WTC11 (cell line): ENCODE measurements at regions not wholly inside any gene's neighbourhood (a gene's known extent, or its start where the extent isn't known, plus 50 kb on each side); places are given as distances from the start of the nearest gene placed in this dataset.

Experiments
- ATAC-seq: fragments of 200-7000 bp; cut with Tn5 transposase; 2 replicates; pipeline ENCODE4 v1.10.0; 2021; ENCODE audit warnings: mild to moderate bottlenecking, moderate library complexity
- CTCF ChIA-PET: fragments of 300-600 bp; sonication (Branson Sonifier 250); formaldehyde crosslinking; loops from one replicate; lab custom pipeline; 2021; ENCODE audit warnings: antibody characterized with exemption; lab: Charles Lee
- POLR2A ChIA-PET: fragments of 350-600 bp; sonication (Branson Sonifier 250); formaldehyde crosslinking; loops from one replicate; lab custom pipeline; 2021; ENCODE audit warnings: antibody characterized with exemption; lab: Charles Lee
- DNase-seq: peaks from one replicate; pipeline ENCODE4 v3.0.0; 2021; ENCODE audit warnings: low spot score
- H3K27ac Mint-ChIP-seq: 2 replicates; pipeline ENCODE4 v1.8.0; 2021; ENCODE audit warnings: mixed read lengths
- H3K27me3 Mint-ChIP-seq: 2 replicates; pipeline ENCODE4 v1.8.0; 2021; ENCODE audit warnings: low read depth, mild to moderate bottlenecking, moderate library complexity, mixed read lengths
- H3K36me3 Mint-ChIP-seq: 2 replicates; pipeline ENCODE4 v1.8.0; 2021; ENCODE audit warnings: mixed read lengths
- H3K4me1 Mint-ChIP-seq: 2 replicates; pipeline ENCODE4 v1.8.0; 2022; ENCODE audit warnings: mixed read lengths
- H3K4me3 Mint-ChIP-seq: 2 replicates; pipeline ENCODE4 v1.8.0; 2021; ENCODE audit warnings: mild to moderate bottlenecking, moderate library complexity, mixed read lengths
- H3K9me3 Mint-ChIP-seq: 2 replicates; pipeline ENCODE4 v1.8.0; 2021; ENCODE audit warnings: mixed read lengths
- CREM ChIP-seq: sonication (generic); formaldehyde crosslinking; IDR thresholded peaks from 2 replicates; pipeline ENCODE4 v1.8.1; 2022; ENCODE audit warnings: mild to moderate bottlenecking, missing genetic modification reagents, moderate library complexity
- EMX1 ChIP-seq: fragments of 250-450 bp; sonication (Bioruptor Pico); IDR thresholded peaks from 2 replicates; pipeline ENCODE4 v1.8.0; 2021; ENCODE audit warnings: mild to moderate bottlenecking
- FOXK1 ChIP-seq: sonication (generic); formaldehyde crosslinking; IDR thresholded peaks from 2 replicates; pipeline ENCODE4 v1.8.0; 2022; ENCODE audit warnings: mild to moderate bottlenecking, moderate library complexity, missing genetic modification reagents
- HMGA2 ChIP-seq: fragments of 250-450 bp; sonication (Bioruptor Pico); IDR thresholded peaks from 2 replicates; pipeline ENCODE4 v1.4.0; 2021; ENCODE audit warnings: mild to moderate bottlenecking, moderate library complexity
- HMGXB4 ChIP-seq: sonication (generic); formaldehyde crosslinking; IDR thresholded peaks from 2 replicates; pipeline ENCODE4 v1.8.1; 2023; ENCODE audit warnings: mild to moderate bottlenecking, moderate library complexity, missing genetic modification reagents
- JUN ChIP-seq: sonication (generic); formaldehyde crosslinking; IDR thresholded peaks from 2 replicates; pipeline ENCODE4 v1.8.0; 2023; ENCODE audit warnings: mild to moderate bottlenecking, missing genetic modification reagents
- KAT7 ChIP-seq: sonication (generic); formaldehyde crosslinking; IDR thresholded peaks from 2 replicates; pipeline ENCODE4 v1.8.1; 2023; ENCODE audit warnings: missing genetic modification reagents, mild to moderate bottlenecking, borderline replicate concordance
- MAX ChIP-seq: sonication (generic); formaldehyde crosslinking; IDR thresholded peaks from 2 replicates; pipeline ENCODE4 v1.8.0; 2022; ENCODE audit warnings: mild to moderate bottlenecking, missing genetic modification reagents
- MXD4 ChIP-seq: fragments of 250-450 bp; sonication (Bioruptor Pico); IDR thresholded peaks from 2 replicates; pipeline ENCODE4 v1.8.0; 2021; ENCODE audit warnings: mild to moderate bottlenecking, moderate library complexity, borderline replicate concordance
- NFATC4 ChIP-seq: fragments of 250-450 bp; sonication (Bioruptor Pico); IDR thresholded peaks from 2 replicates; pipeline ENCODE4 v1.9.0; 2021; ENCODE audit warnings: mild to moderate bottlenecking
- NR2C2 ChIP-seq: sonication (generic); formaldehyde crosslinking; IDR thresholded peaks from 2 replicates; pipeline ENCODE4 v1.8.0; 2022; ENCODE audit warnings: mild to moderate bottlenecking, missing genetic modification reagents
- NR3C1 ChIP-seq: sonication (generic); formaldehyde crosslinking; conservative IDR thresholded peaks from 2 replicates; pipeline ENCODE4 v1.8.1; 2023; ENCODE audit warnings: low read depth, mild to moderate bottlenecking, missing genetic modification reagents
- OVOL2 ChIP-seq: fragments of 250-450 bp; sonication (Bioruptor Pico); IDR thresholded peaks from 2 replicates; pipeline ENCODE4 v1.9.0; 2021; ENCODE audit warnings: mild to moderate bottlenecking, borderline replicate concordance
- TCF7 ChIP-seq: sonication (generic); formaldehyde crosslinking; IDR thresholded peaks from 2 replicates; pipeline ENCODE4 v1.8.0; 2022; ENCODE audit warnings: mild to moderate bottlenecking, low read depth, missing genetic modification reagents, moderate library complexity
- TEAD1 ChIP-seq: sonication (generic); formaldehyde crosslinking; IDR thresholded peaks from 2 replicates; pipeline ENCODE4 v1.8.0; 2022; ENCODE audit warnings: mild to moderate bottlenecking, missing genetic modification reagents
- ZBTB43 ChIP-seq: sonication (generic); formaldehyde crosslinking; IDR thresholded peaks from 2 replicates; pipeline ENCODE4 v1.8.1; 2023; ENCODE audit warnings: mild to moderate bottlenecking, missing genetic modification reagents
- ZNF121 ChIP-seq: sonication (generic); formaldehyde crosslinking; IDR thresholded peaks from 2 replicates; pipeline ENCODE4 v1.8.0; 2023; ENCODE audit warnings: missing genetic modification reagents
- ZNF263 ChIP-seq: sonication (generic); formaldehyde crosslinking; IDR thresholded peaks from 2 replicates; pipeline ENCODE4 v1.8.1; 2022; ENCODE audit warnings: low read depth, mild to moderate bottlenecking, moderate library complexity, missing genetic modification reagents

DNA sequence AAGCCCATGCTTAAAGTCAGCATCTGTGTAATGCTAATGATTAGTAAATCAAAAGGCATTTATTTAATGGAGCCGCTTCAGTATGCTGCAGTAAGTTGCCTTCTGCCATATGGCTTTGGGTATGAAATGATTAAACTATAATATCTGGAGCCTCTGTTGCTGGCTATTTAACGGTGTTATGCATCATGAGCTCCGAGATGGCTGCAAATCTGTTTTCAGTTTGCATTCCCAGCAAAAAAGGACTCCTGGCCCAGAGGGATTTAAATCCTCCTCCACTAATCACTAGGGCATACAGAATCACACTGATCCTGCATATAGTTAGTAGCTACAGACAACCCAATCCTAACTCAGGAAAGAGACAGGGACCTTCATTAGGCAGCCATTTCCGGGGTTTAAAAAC is 171.5 kb upstream of the EEA1 start:
- POLR2A ChIA-PET, result no interaction called here
- no peak overlapping the region for H3K27ac Mint-ChIP-seq

GRCh38 chr12:93101367-93101766 is 172.3 kb upstream of the EEA1 start:
- Mint-ChIP-seq H3K27me3 (no peaks in the 10 kb centered on the region), H3K36me3 (no peaks in the 10 kb centered on the region), H3K9me3 (peaks cover 4% of the 10 kb centered on the region), H3K4me3 (no peak overlapping the region), H3K27ac (no peak overlapping the region), H3K4me1 (0 out of 2 replicates have a peak, but pooled peaks cover 3% of the 10 kb centered on the region)
- no peak for TF ChIP-seq ZBTB43
- TF ChIP-seq ZNF263 (CRISPR knock-in tag), result no peak
- ChIA-PET POLR2A (no interaction called here), CTCF (interaction anchor here (1.1 kb wide), 1 partner anchor 183 kb away, joined by 3 read pairs; no protein-coding TSS in a partner anchor)
- ATAC-seq (no peak), DNase-seq (no peak)

More for the DNA sequence above, 171.5 kb upstream of the EEA1 start:
- no peak for DNase-seq
- TF ChIP-seq ZNF121 (CRISPR knock-in tag), result no peak
- Mint-ChIP-seq H3K36me3 (no peaks in the 10 kb centered on the region), H3K9me3 (peaks cover 4% of the 10 kb centered on the region), H3K27me3 (no peaks in the 10 kb centered on the region), H3K4me3 (no peak overlapping the region), H3K4me1 (0 out of 2 replicates have a peak, but pooled peaks cover 3% of the 10 kb centered on the region)
- CTCF ChIA-PET, result interaction anchor here (1.1 kb wide), 1 partner anchor 183 kb away, joined by 3 read pairs; no protein-coding TSS in a partner anchor
- no peak for ATAC-seq

DNA sequence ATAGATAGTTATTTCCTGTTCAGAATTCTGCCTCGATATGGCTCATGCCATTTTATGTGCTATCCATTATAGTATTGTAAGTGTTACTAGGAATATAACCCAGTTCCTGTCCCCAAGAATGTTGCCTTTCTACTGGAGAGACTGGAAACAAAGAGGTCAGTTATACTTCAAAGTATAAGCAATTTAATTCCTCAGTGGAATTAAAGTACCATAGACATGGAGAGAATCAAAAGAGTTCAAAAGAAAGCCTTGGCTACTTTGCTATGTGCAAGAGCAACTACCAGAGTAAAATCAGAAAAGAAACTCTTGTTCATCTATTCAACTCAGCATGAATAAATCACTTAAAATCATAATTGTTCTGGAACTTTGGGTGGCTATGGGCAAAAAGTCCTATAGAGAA is 173.2 kb upstream of the EEA1 start:
- Mint-ChIP-seq H3K4me1 (peaks cover 9% of the 10 kb centered on the region), H3K4me3 (no peak overlapping the region), H3K36me3 (no peaks in the 10 kb centered on the region), H3K9me3 (peaks cover 4% of the 10 kb centered on the region), H3K27ac (no peak overlapping the region), H3K27me3 (no peaks in the 10 kb centered on the region)
- CTCF ChIA-PET, result no interaction called here
- no peak for ATAC-seq
- DNase-seq, result no peak
- no peak for TF ChIP-seq OVOL2 (CRISPR knock-in tag)
- no peak for TF ChIP-seq TCF7 (CRISPR knock-in tag)
- no peak for TF ChIP-seq KAT7
- TF ChIP-seq HMGA2 (CRISPR knock-in tag), result no peak
- no peak for TF ChIP-seq NR2C2 (CRISPR knock-in tag)
- TF ChIP-seq FOXK1 (CRISPR knock-in tag), result no peak
- no peak for TF ChIP-seq CREM (CRISPR knock-in tag)
- TF ChIP-seq TEAD1 (CRISPR knock-in tag), result no peak
- TF ChIP-seq JUN (CRISPR knock-in tag), result no peak
- no peak for TF ChIP-seq EMX1
- POLR2A ChIA-PET, result no interaction called here

DNA sequence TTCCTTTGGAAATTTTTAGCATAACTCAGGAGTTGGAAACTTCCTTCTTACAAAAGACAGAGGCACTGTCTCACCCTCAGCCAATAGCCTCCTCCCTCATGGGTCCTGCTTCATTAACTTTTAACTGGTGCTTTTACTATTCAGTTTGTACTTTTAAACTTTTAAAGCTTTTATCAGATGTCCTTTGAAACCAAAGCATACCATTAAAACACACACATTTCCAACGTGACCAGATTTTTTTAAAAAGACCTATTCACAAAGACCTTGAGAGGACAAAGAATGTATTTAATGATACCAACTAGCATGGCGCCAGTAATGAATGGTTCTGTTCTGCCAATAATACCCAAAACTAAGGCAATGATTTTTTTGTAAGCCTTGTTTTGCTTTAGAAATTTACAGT is 173.6 kb upstream of the EEA1 start:
- Mint-ChIP-seq H3K4me1 (peaks cover 13% of the 10 kb centered on the region), H3K36me3 (no peaks in the 10 kb centered on the region), H3K27ac (no peak overlapping the region), H3K4me3 (no peak overlapping the region), H3K9me3 (peaks cover 4% of the 10 kb centered on the region), H3K27me3 (no peaks in the 10 kb centered on the region)
- CTCF ChIA-PET, result no interaction called here
- ATAC-seq, result no peak
- DNase-seq, result no peak
- POLR2A ChIA-PET, result no interaction called here
- no peak for TF ChIP-seq MAX (CRISPR knock-in tag)
- no peak for TF ChIP-seq NFATC4 (CRISPR knock-in tag)
- no peak for TF ChIP-seq HMGXB4 (CRISPR knock-in tag)
- TF ChIP-seq MXD4 (CRISPR knock-in tag), result no peak
- no peak for TF ChIP-seq NR3C1
